PFSK-1 (cell line): ENCODE measurements at regions not wholly inside any gene's neighbourhood (a gene's known extent, or its start where the extent isn't known, plus 50 kb on each side); places are given as distances from the start of the nearest gene placed in this dataset.

Experiments used
- FOXP2 ChIP-seq: optimal IDR thresholded peaks from 2 replicates; pipeline ENCODE3; 2011; ENCODE audit warnings: borderline replicate concordance, control low read depth, inconsistent platforms; ENCODE audit not compliant: insufficient read depth; ENCODE audit errors: extremely low read length, extremely low read depth
- POLR2AphosphoS5 ChIP-seq: IDR thresholded peaks from 2 replicates; pipeline ENCODE4 v1.6.1; 2012; ENCODE audit warnings: low read depth, mild to moderate bottlenecking, control low read depth, low read length, moderate library complexity
- REST ChIP-seq, 2 experiments: IDR thresholded peaks; 2 replicates each; pipeline versions ENCODE4 v1.6.1 to v1.8.0; 2011 to 2012; ENCODE audit warnings: low read depth in 2 of 2, low read length in 2 of 2, control low read depth in 1 of 2, inconsistent platforms in 1 of 2, mild to moderate bottlenecking in 1 of 2, moderate library complexity in 1 of 2; ENCODE audit not compliant: insufficient read depth in 1 of 2
- SIN3A ChIP-seq: IDR thresholded peaks from 2 replicates; pipeline ENCODE4 v1.6.1; 2012; ENCODE audit warnings: mild to moderate bottlenecking, low read length, moderate library complexity, borderline replicate concordance; ENCODE audit not compliant: insufficient read depth
- TAF1 ChIP-seq: IDR thresholded peaks from 2 replicates; pipeline ENCODE4 v1.6.1; 2012; ENCODE audit warnings: low read length, control low read depth, borderline replicate concordance; ENCODE audit not compliant: insufficient read depth

- no peak for TF ChIP-seq POLR2AphosphoS5
- TF ChIP-seq REST (IDR thresholded peaks at IDR 0.05; ENCODE audit: insufficient read depth in 1 of 2, low read depth in 2 of 2, low read length in 2 of 2) = no peak
- no peak for TF ChIP-seq TAF1
- TF ChIP-seq SIN3A = no peak
- no peak for TF ChIP-seq FOXP2
Measured at GRCh38 chr4:177785000-177785399, 342.8 kb upstream of the AGA start.
